ENCODE measurements at regions not wholly inside any gene's neighbourhood (a gene's known extent, or its start where the extent isn't known, plus 50 kb on each side); places are given as distances from the start of the nearest gene placed in this dataset.
"Not testable (repeated sequence)": the region's sequence is repeated elsewhere in the genome, so short reads cannot be mapped to it uniquely, and the experiment has no call there.

GRCh38 chr4:156118507-156119220 is 165.0 kb upstream of the CTSO start:
- no peak for DNase-seq (ENCODE audit: low spot score)
- ATAC-seq, result no peak

GRCh38 chr4:156117743-156118142 is 164.1 kb upstream of the CTSO start:
- DNase-seq (ENCODE audit: low spot score) (no peak), ATAC-seq (no peak)

GRCh38 chr4:156116991-156117390 is 163.3 kb upstream of the CTSO start:
- ATAC-seq, result no peak
- DNase-seq (ENCODE audit: low spot score), result no peak

- ATAC-seq, result no peak
- DNase-seq (ENCODE audit: low spot score), result no peak
Measured at GRCh38 chr4:156113138-156113765, 159.6 kb upstream of the CTSO start.

GRCh38 chr4:156111686-156112085 is 158.0 kb upstream of the CTSO start:
- DNase-seq (ENCODE audit: low spot score) (no peak), ATAC-seq (no peak)

GRCh38 chr4:156109943-156110900 is 156.6 kb upstream of the CTSO start:
- ATAC-seq, result no peak
- no peak for DNase-seq (ENCODE audit: low spot score)

GRCh38 chr4:156109087-156109486 is 155.4 kb upstream of the CTSO start:
- not testable (repeated sequence) for ATAC-seq; DNase-seq (ENCODE audit: low spot score)

- ATAC-seq (no peak), DNase-seq (ENCODE audit: low spot score) (no peak)
Measured at GRCh38 chr4:156103311-156103710, 149.6 kb upstream of the CTSO start.

- ATAC-seq (no peak), DNase-seq (ENCODE audit: low spot score) (no peak)
Measured at GRCh38 chr4:156102411-156102810, 148.7 kb upstream of the CTSO start.

- no peak for ATAC-seq
- no peak for DNase-seq (ENCODE audit: low spot score)
Measured at GRCh38 chr4:156101571-156101970, 147.9 kb upstream of the CTSO start.

- ATAC-seq, result no peak
- DNase-seq (ENCODE audit: low spot score), result no peak
Measured at GRCh38 chr4:156100651-156101050, 147.0 kb upstream of the CTSO start.

GRCh38 chr4:156098805-156099204 is 145.1 kb upstream of the CTSO start:
- DNase-seq (ENCODE audit: low spot score), result no peak
- no peak for ATAC-seq

- ATAC-seq (no peak), DNase-seq (ENCODE audit: low spot score) (no peak)
Measured at GRCh38 chr4:156085100-156085499, 131.4 kb upstream of the CTSO start.

GRCh38 chr4:156084373-156084772 is 130.7 kb upstream of the CTSO start:
- ATAC-seq (no peak), DNase-seq (ENCODE audit: low spot score) (no peak)

GRCh38 chr4:156073976-156074375 is 120.3 kb upstream of the CTSO start:
- no peak for ATAC-seq
- DNase-seq (ENCODE audit: low spot score), result no peak

GRCh38 chr4:156060661-156061060 is 107.0 kb upstream of the CTSO start:
- no peak for ATAC-seq
- no peak for DNase-seq (ENCODE audit: low spot score)

- ATAC-seq (no peak), DNase-seq (ENCODE audit: low spot score) (no peak)
Measured at GRCh38 chr4:156053174-156053573, 99.5 kb upstream of the CTSO start.

- no peak for ATAC-seq
- DNase-seq (ENCODE audit: low spot score), result no peak
Measured at GRCh38 chr4:156052116-156052515, 98.5 kb upstream of the CTSO start.

GRCh38 chr4:156038772-156039171 is 85.1 kb upstream of the CTSO start:
- DNase-seq (ENCODE audit: low spot score), result no peak
- no peak for ATAC-seq

- ATAC-seq (no peak), DNase-seq (ENCODE audit: low spot score) (no peak)
Measured at GRCh38 chr4:156036496-156036895, 82.8 kb upstream of the CTSO start.

GRCh38 chr4:156029691-156030090 is 76.0 kb upstream of the CTSO start:
- no peak for DNase-seq (ENCODE audit: low spot score)
- ATAC-seq, result no peak

GRCh38 chr4:156021298-156021697 is 67.6 kb upstream of the CTSO start:
- no peak for DNase-seq (ENCODE audit: low spot score)
- no peak for ATAC-seq

Data from left lobe of liver (tissue), 2 donors.